Epithelial cell of esophagus (primary cell): ENCODE measurements at regions not wholly inside any gene's neighbourhood (a gene's known extent, or its start where the extent isn't known, plus 50 kb on each side); places are given as distances from the start of the nearest gene placed in this dataset.

Experiments used
- DNase-seq: peaks from one replicate; pipeline ENCODE4 v3.0.0; 2010; ENCODE audit warnings: low read depth
- H3K4me3 ChIP-seq: 2 replicates; pipeline ENCODE4 v1.5.1; 2011; ENCODE audit warnings: mild to moderate bottlenecking, low read length, control low read depth
- TF ChIP-seq, protein P1 (sequence below): IDR thresholded peaks from 2 replicates; pipeline ENCODE4 v1.5.1; 2011; ENCODE audit warnings: low read depth, mild to moderate bottlenecking, low read length, control low read depth, inconsistent platforms; ENCODE audit not compliant: insufficient read depth; ENCODE audit errors: missing control alignments

DNA sequence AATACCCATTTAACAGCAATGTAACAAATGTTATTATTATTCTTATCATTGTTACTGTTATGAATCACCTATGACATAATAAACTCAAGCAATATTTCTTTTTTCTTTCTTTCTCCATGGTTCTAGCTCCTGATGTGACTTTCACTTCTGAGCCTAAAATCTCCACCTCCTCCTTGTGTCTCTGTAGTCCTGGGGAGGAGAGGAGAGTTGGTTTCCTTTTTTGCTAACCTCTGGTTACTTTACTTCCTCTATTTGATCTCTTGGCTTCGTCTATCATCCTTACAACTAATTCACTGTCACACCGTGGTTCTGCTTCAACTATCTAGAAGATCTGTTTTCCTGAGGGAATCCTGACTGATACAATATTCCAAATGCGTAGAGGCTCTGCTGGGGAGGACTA lies 456.6 kb downstream of the VRK1 start:
- TF ChIP-seq, protein P1, sequence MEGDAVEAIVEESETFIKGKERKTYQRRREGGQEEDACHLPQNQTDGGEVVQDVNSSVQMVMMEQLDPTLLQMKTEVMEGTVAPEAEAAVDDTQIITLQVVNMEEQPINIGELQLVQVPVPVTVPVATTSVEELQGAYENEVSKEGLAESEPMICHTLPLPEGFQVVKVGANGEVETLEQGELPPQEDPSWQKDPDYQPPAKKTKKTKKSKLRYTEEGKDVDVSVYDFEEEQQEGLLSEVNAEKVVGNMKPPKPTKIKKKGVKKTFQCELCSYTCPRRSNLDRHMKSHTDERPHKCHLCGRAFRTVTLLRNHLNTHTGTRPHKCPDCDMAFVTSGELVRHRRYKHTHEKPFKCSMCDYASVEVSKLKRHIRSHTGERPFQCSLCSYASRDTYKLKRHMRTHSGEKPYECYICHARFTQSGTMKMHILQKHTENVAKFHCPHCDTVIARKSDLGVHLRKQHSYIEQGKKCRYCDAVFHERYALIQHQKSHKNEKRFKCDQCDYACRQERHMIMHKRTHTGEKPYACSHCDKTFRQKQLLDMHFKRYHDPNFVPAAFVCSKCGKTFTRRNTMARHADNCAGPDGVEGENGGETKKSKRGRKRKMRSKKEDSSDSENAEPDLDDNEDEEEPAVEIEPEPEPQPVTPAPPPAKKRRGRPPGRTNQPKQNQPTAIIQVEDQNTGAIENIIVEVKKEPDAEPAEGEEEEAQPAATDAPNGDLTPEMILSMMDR, result no peak
- DNase-seq, result no peak
- H3K4me3 ChIP-seq, result no peak overlapping the region

- TF ChIP-seq, protein P1, result no peak
- H3K4me3 ChIP-seq, result no peak overlapping the region
- DNase-seq, result peak; percentile 5
These were observed 465.2 kb downstream of the VRK1 start for GRCh38 chr14:97262336-97262735.

- H3K4me3 ChIP-seq, result no peak overlapping the region
- TF ChIP-seq, protein P1, result no peak
- DNase-seq, result no peak
These were observed 467.5 kb downstream of the VRK1 start for GRCh38 chr14:97264516-97265230.

GRCh38 chr14:97266653-97267052 lies 469.5 kb downstream of the VRK1 start:
- no peak overlapping the region for H3K4me3 ChIP-seq
- TF ChIP-seq, protein P1, result no peak
- no peak for DNase-seq

DNA sequence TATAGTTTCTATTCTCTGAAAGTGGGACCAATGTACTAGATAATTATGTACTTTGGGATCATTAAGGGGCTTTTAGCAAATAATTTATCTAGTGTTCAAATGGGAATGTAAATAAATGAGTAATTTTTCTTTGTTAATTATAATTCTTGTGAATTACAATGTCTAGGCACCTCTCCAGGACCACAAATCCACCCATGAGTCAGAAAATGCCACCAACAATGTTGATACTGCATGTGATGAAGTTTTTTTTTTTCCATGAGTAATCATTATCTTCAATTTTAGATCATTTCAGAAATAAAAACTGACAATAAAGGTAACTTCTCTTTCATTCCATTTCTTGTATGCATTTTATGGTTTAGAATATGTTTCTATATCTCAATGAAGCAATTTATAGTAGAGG lies 470.3 kb downstream of the VRK1 start:
- TF ChIP-seq, protein P1, result no peak
- DNase-seq, result no peak
- H3K4me3 ChIP-seq, result no peak overlapping the region

GRCh38 chr14:97268097-97268496 lies 470.9 kb downstream of the VRK1 start:
- no peak for DNase-seq
- TF ChIP-seq, protein P1, result no peak
- no peak overlapping the region for H3K4me3 ChIP-seq

DNA sequence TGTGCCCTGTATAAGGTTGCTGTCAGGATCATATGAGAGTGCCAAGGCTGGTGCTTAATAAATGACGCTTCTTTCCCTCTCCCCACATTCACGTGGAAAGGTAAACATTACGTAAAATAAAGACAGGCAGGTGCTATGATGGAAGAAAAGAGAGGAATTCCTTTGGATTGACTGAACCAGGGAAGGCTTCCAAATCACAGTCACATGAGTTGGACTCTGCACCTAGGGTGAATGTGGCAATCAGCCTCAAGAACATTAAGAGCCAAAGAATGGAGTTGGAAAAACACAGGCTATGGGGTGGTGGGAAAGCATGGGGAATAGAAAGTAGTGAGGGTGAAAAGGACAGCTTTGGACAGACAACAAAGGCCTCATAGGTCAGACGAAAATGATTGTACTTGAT lies 473.1 kb downstream of the VRK1 start:
- TF ChIP-seq, protein P1, result no peak
- no peak overlapping the region for H3K4me3 ChIP-seq
- DNase-seq, result no peak
